ENCODE measurements at regions not wholly inside any gene's neighbourhood (a gene's known extent, or its start where the extent isn't known, plus 50 kb on each side); places are given as distances from the start of the nearest gene placed in this dataset.

DNA sequence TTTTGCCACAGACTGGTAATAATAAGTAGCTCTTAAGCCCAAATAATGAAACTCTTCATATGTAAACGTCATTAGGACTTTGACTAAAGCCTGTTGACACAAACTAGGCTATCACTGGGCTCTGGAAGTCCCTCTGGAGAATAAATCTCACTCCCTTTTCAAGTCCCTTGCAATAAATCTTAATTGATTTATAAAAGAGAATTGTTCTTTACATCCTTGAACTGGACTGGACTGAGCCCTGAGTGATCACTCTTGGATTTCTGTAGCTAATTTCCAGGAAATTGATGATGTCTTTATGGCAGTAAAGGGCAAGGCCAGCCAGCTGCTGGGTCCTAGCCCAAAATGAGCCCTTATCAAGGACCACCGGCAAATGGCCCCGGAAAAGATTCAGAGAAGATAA lies 1162.7 kb downstream of the BCL11B start:
- Histone ChIP-seq H3K4me3 (ENCODE audit: low read depth, low read length) (no peak overlapping the region), H3K36me3 (ENCODE audit: control insufficient read depth, insufficient read depth, low read length) (no peaks in the 10 kb centered on the region), H3K27me3 (ENCODE audit: control insufficient read depth, insufficient read depth, low read length) (no peaks in the 10 kb centered on the region)
- CTCF ChIA-PET: no interaction called here
- POLR2A ChIA-PET: no interaction called here
- DNase-seq (ENCODE audit: low read depth): no peak
- TF ChIP-seq, protein P1, sequence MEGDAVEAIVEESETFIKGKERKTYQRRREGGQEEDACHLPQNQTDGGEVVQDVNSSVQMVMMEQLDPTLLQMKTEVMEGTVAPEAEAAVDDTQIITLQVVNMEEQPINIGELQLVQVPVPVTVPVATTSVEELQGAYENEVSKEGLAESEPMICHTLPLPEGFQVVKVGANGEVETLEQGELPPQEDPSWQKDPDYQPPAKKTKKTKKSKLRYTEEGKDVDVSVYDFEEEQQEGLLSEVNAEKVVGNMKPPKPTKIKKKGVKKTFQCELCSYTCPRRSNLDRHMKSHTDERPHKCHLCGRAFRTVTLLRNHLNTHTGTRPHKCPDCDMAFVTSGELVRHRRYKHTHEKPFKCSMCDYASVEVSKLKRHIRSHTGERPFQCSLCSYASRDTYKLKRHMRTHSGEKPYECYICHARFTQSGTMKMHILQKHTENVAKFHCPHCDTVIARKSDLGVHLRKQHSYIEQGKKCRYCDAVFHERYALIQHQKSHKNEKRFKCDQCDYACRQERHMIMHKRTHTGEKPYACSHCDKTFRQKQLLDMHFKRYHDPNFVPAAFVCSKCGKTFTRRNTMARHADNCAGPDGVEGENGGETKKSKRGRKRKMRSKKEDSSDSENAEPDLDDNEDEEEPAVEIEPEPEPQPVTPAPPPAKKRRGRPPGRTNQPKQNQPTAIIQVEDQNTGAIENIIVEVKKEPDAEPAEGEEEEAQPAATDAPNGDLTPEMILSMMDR (IDR thresholded peaks at IDR 0.05; ENCODE audit: insufficient read depth, low read depth, low read length): no peak

DNA sequence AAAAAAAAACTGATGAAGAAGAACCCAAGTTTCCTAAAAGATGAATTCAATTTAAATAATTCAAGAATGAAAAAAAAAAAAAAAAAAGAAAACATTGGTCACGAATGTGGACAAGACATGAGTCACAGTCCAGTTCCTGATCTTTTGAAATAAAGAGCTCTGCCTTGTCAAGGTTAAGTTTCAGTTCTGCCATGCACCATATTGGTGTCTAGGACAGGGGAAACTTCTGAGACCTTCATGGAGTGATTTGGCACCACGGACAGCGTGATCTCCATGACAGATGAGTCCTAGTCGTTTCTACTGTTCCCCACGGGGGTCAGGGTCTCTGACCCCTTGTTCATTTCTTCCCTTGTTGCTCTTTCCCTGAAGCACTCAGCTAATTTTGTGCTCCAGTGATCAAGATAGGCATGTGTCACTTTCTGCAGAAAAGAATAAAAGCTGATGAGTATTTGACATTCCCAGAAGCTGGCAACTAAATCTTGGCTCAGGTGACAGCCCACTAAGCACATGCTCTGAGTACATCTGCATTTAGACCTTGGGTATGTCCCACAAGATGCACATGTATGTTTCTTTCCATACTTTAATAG lies 1159.7 kb downstream of the BCL11B start:
- Histone ChIP-seq H3K27me3 (ENCODE audit: control insufficient read depth, insufficient read depth, low read length) (no peaks in the 10 kb centered on the region), H3K36me3 (ENCODE audit: control insufficient read depth, insufficient read depth, low read length) (no peaks in the 10 kb centered on the region), H3K4me3 (ENCODE audit: low read depth, low read length) (no peak overlapping the region)
- DNase-seq (ENCODE audit: low read depth): no peak
- TF ChIP-seq, protein P1 (IDR thresholded peaks at IDR 0.05; ENCODE audit: insufficient read depth, low read depth, low read length): no peak
- ChIA-PET CTCF (no interaction called here), POLR2A (no interaction called here)

DNA sequence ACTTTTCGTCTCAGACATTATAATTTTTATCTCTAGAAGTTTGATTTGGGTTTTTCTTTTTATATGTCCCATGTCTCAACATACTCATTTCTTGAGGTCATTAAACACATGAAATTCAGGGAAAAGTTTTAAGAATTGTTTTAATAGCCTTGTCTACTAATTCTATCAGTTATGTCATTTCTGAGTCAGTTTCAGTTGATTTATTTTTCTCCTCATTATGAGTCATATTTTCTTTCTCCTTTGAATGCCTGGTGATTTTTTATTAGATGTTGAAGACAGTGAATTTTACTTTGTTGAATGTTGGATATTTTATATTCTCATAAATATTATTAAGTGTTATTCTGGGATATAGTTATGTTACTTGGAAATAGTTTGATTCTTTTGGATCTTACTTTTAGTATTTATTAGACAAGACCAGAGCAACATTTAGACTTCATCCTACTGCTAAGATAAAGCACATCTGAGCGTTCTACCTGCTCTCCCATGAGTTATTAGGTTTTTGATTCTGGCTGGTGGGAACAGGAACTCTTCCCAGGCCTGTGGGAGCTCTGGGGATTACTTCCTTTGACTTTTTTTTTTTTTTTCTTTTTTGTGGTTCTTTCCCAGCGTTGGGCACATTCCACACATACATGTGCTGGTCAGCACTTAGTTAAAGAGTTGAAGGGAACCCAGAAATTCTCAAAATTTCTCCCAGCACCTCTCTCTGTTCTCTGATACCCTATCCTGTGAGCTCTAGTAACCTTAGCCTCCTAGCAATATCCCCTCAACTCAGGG lies 1157.7 kb downstream of the BCL11B start:
- TF ChIP-seq, protein P1 (IDR thresholded peaks at IDR 0.05; ENCODE audit: insufficient read depth, low read depth, low read length): no peak
- ChIA-PET CTCF (no interaction called here), POLR2A (no interaction called here)

DNA sequence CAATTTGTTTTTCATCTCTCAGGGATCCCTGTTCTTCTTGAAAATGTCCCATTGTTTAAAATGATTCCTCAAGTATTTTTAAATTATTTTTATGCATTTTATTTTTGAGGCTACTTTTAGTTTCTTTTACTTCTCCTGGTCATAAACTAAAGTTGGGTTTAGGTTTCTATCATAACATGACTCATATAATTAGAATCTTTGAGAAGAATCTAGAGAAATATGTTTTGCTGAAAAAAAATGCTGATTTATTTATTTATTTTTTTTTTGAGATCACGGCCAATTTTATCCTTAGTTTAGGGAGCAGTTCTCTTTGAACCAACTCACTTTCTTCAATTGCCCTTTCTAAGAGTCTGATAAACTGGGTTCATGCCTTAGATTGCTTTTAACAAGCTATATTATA lies 1157.1 kb downstream of the BCL11B start:
- Histone ChIP-seq H3K4me3 (ENCODE audit: low read depth, low read length) (no peak overlapping the region), H3K27me3 (ENCODE audit: control insufficient read depth, insufficient read depth, low read length) (no peaks in the 10 kb centered on the region), H3K36me3 (ENCODE audit: control insufficient read depth, insufficient read depth, low read length) (no peaks in the 10 kb centered on the region)
- DNase-seq (ENCODE audit: low read depth): no peak
- ChIA-PET POLR2A (no interaction called here), CTCF (no interaction called here)
- TF ChIP-seq, protein P1 (IDR thresholded peaks at IDR 0.05; ENCODE audit: insufficient read depth, low read depth, low read length): no peak

More for the DNA sequence above, 1157.7 kb downstream of the BCL11B start:
- no peaks in the 10 kb centered on the region for H3K36me3 ChIP-seq (ENCODE audit: control insufficient read depth, insufficient read depth, low read length)
- no peaks in the 10 kb centered on the region for H3K27me3 ChIP-seq (ENCODE audit: control insufficient read depth, insufficient read depth, low read length)
- H3K4me3 ChIP-seq (ENCODE audit: low read depth, low read length): no peak overlapping the region
- DNase-seq (ENCODE audit: low read depth): no peak

DNA sequence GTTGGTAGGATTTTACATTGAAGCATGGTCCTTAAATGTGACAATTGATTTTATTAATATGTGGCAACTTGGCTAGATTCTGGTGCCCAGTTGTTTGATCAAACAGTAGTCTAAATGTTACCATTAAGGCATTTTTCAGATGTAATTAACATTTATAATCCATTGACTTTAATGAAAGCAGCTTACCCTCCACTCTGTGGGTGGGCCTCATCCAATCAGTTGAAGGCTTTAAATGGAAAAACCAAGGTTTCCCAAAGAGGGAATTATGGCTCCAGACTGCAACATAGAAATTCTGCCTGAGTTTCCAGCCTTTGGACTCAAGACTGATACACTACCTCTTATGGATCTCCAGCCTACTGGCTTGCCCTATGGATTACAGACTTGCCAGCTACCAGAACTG lies 1153.2 kb downstream of the BCL11B start:
- TF ChIP-seq, protein P1 (IDR thresholded peaks at IDR 0.05; ENCODE audit: insufficient read depth, low read depth, low read length): no peak
- no peaks in the 10 kb centered on the region for H3K36me3 ChIP-seq (ENCODE audit: control insufficient read depth, insufficient read depth, low read length)
- H3K4me3 ChIP-seq (ENCODE audit: low read depth, low read length): no peak overlapping the region
- CTCF ChIA-PET: no interaction called here
- DNase-seq (ENCODE audit: low read depth): no peak
- POLR2A ChIA-PET: no interaction called here
- no peaks in the 10 kb centered on the region for H3K27me3 ChIP-seq (ENCODE audit: control insufficient read depth, insufficient read depth, low read length)
